GM12878 (cell line): ENCODE measurements at regions not wholly inside any gene's neighbourhood (a gene's known extent, or its start where the extent isn't known, plus 50 kb on each side); places are given as distances from the start of the nearest gene placed in this dataset.

Experiments used
- ATAC-seq: fragments of 200-7000 bp; cut with Tn5 transposase; 3 replicates; pipeline ENCODE4 v1.9.1; 2020; ENCODE audit warnings: mild to moderate bottlenecking, moderate library complexity
- BruUV-seq: library from RNA; stranded (reverse); fragments of 400-500 nt; replicated peaks from 2 replicates; lab custom pipeline; 2021; lab: Mats Ljungman, UMichigan
- CTCF ChIA-PET: fragments of 300-600 bp; sonication (Branson Sonifier 250); formaldehyde crosslinking; extraction: SDS; loops from one replicate; lab custom pipeline; 2021; ENCODE audit warnings: inconsistent platforms; lab: Yijun Ruan, JAX
- POLR2A ChIA-PET: fragments of 350-600 bp; formaldehyde crosslinking; extraction: SDS; loops from one replicate; lab custom pipeline; 2021; ENCODE audit warnings: inconsistent platforms; lab: Charles Lee
- RAD21 ChIA-PET: fragments of 300-600 bp; sonication (Branson Sonifier 250); formaldehyde crosslinking; loops from one replicate; lab custom pipeline; 2023; ENCODE audit warnings: antibody characterized with exemption; ENCODE audit not compliant: unreplicated experiment; lab: Charles Lee
- SMC1A ChIA-PET: fragments of 300-600 bp; sonication (Branson Sonifier 250); formaldehyde crosslinking; loops from one replicate; lab custom pipeline; 2023; ENCODE audit not compliant: unreplicated experiment, uncharacterized antibody; lab: Charles Lee
- DNase-seq: peaks from one replicate; pipeline ENCODE4 v3.0.0-alpha.2; 2011; ENCODE audit warnings: low read depth, low spot score
- FAIRE-seq: peaks from 3 replicates; lab custom pipeline; 2011; peaks lifted over from hg19 to GRCh38; lab: Jason Lieb, UNC
- H2AFZ ChIP-seq: 2 replicates; pipeline ENCODE4 v1.6.0; 2011; ENCODE audit warnings: low read depth, low read length, control low read depth; ENCODE audit not compliant: control insufficient read depth
- H3K27ac ChIP-seq: 2 replicates; pipeline ENCODE4 v1.5.1; 2011; ENCODE audit warnings: control low read depth; ENCODE audit not compliant: control insufficient read depth, insufficient read depth
- H3K27me3 ChIP-seq, 2 experiments: replicated peaks in 1 of 2; 2 replicates each; pipeline versions ENCODE4 v1.6.0 to v1.6.1; 2011; ENCODE audit warnings: low read length in 1 of 2; ENCODE audit not compliant: control insufficient read depth in 2 of 2, insufficient read depth in 2 of 2
- H3K36me3 ChIP-seq, 2 experiments: 2 replicates each; pipeline ENCODE4 v1.5.1; 2011; ENCODE audit warnings: low read length in 1 of 2; ENCODE audit not compliant: control insufficient read depth in 2 of 2, insufficient read depth in 2 of 2
- H3K4me1 ChIP-seq: 2 replicates; pipeline ENCODE4 v1.6.1; 2011; ENCODE audit warnings: mild to moderate bottlenecking, low read length, moderate library complexity, mixed read lengths; ENCODE audit not compliant: control insufficient read depth, insufficient read depth
- H3K4me2 ChIP-seq: 2 replicates; pipeline ENCODE4 v1.6.0; 2011; ENCODE audit warnings: control low read depth; ENCODE audit not compliant: control insufficient read depth, insufficient read depth
- H3K4me3 ChIP-seq: fragments of 200-600 bp; sonication (generic); 2 replicates; pipeline ENCODE4 v1.5.1; 2016
- H3K79me2 ChIP-seq: 2 replicates; pipeline ENCODE4 v1.6.0; 2011; ENCODE audit warnings: low read length; ENCODE audit not compliant: control insufficient read depth, insufficient read depth
- H3K9ac ChIP-seq: 2 replicates; pipeline ENCODE4 v1.8.0; 2011; ENCODE audit warnings: low read length, control low read depth, mixed read lengths; ENCODE audit not compliant: control insufficient read depth, insufficient read depth
- H3K9me3 ChIP-seq: replicated peaks from 3 replicates; pipeline ENCODE4 v1.5.1; 2011; ENCODE audit warnings: mild to moderate bottlenecking, low read length; ENCODE audit not compliant: control insufficient read depth, insufficient read depth
- H4K20me1 ChIP-seq: 2 replicates; pipeline ENCODE4 v1.6.0; 2011; ENCODE audit not compliant: control insufficient read depth, insufficient read depth
- CREM ChIP-seq: IDR thresholded peaks from 2 replicates; pipeline ENCODE4 v1.6.1; 2014; ENCODE audit warnings: antibody characterized with exemption, low read depth
- ESRRA ChIP-seq: IDR thresholded peaks from 2 replicates; pipeline ENCODE4 v1.6.1; 2012; ENCODE audit warnings: mild to moderate bottlenecking, low read length, improper control_type of control experiment
- IRF4 ChIP-seq: IDR thresholded peaks from 2 replicates; pipeline ENCODE4 v1.6.1; 2011; ENCODE audit warnings: low read depth, low read length
- KAT2A ChIP-seq: conservative IDR thresholded peaks from 2 replicates; pipeline ENCODE4 v1.6.1; 2011; ENCODE audit warnings: low read depth, low read length; ENCODE audit not compliant: control insufficient read depth
- KLF5 ChIP-seq: fragments of 450-650 bp; IDR thresholded peaks from 2 replicates; pipeline ENCODE4 v1.6.1; 2014; ENCODE audit warnings: mild to moderate bottlenecking; ENCODE audit not compliant: partially characterized antibody
- SIN3A ChIP-seq: IDR thresholded peaks from 2 replicates; pipeline ENCODE4 v1.6.1; 2012; ENCODE audit warnings: low read depth, low read length, improper control_type of control experiment
- SP1 ChIP-seq: IDR thresholded peaks from one replicate; pipeline ENCODE4 v1.6.1; 2011; ENCODE audit warnings: low read depth, low read length
- SUZ12 ChIP-seq: fragments of 200-600 bp; sonication (generic); IDR thresholded peaks from one replicate; pipeline ENCODE4 v1.6.1; 2018; ENCODE audit warnings: antibody characterized with exemption, mild to moderate bottlenecking; ENCODE audit not compliant: unreplicated experiment
- ZBED1 ChIP-seq: IDR thresholded peaks from 2 replicates; pipeline ENCODE4 v1.6.1; 2016; ENCODE audit warnings: borderline replicate concordance
- ZBTB40 ChIP-seq: fragments of 450-650 bp; IDR thresholded peaks from 2 replicates; pipeline ENCODE4 v1.6.1; 2016; ENCODE audit warnings: mild to moderate bottlenecking, moderate library complexity, borderline replicate concordance
- ZNF217 ChIP-seq: fragments of 450-650 bp; IDR thresholded peaks from 2 replicates; pipeline ENCODE4 v1.6.1; 2017; ENCODE audit warnings: antibody characterized with exemption, mild to moderate bottlenecking
- ZNF274 ChIP-seq: IDR thresholded peaks from one replicate; pipeline ENCODE4 v1.8.0; 2011; ENCODE audit not compliant: insufficient read length, insufficient read depth
- WGBS: methylation state at CpG from one replicate; pipeline ENCODE4 v1.1.6; 2016; ENCODE audit warnings: low lambda C conversion rate; ENCODE audit not compliant: insufficient replicate concordance, insufficient coverage; ENCODE audit errors: missing lambda C conversion rate; 5-methylcytosine and 5-hydroxymethylcytosine counted together
- in situ Hi-C: fragments of 300-500 bp; cut with MboI; formaldehyde crosslinking; loops from 9 replicates; pipeline ENCODE4 v1.14.3; 2018; ENCODE audit warnings: mixed read lengths
- intact Hi-C: fragments of 100-400 bp; cut with micrococcal nuclease; formaldehyde crosslinking; loops from one replicate; pipeline ENCODE4 v1.14.2; 2022; ENCODE audit not compliant: unreplicated experiment
- TF ChIP-seq, protein P1 (sequence below): IDR thresholded peaks from 2 replicates; pipeline ENCODE4 v1.6.1; 2012; ENCODE audit warnings: low read depth, low read length, improper control_type of control experiment

DNA sequence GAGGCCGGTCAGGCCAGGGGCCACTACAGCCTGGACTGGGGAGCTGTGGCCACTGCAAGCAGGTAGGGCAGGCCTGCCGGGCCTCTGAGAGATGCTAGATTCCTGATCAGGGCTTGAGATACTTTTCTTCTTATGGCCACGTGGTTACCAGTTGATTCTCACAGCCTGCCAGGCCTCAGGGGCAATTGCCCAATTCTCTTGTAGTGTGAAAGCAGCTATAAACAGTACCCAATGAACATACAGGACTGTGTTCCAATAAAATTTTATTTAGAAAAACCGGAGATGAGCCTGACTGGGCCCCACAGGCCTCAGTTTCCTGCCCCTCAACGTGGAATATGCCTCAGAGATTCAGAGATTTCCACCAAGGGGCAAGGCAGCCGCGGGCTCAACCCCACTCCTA lies 475.2 kb downstream of the TCERG1L start:
- Histone ChIP-seq H3K79me2 (no peaks in the 10 kb centered on the region), H3K4me2 (no peak overlapping the region), H3K9ac (no peak overlapping the region), H3K27ac (no peak overlapping the region), H3K9me3 (no peaks in the 10 kb centered on the region), H2AFZ (no peak overlapping the region), H3K36me3 (no peaks in the 10 kb centered on the region), H3K4me1 (no peaks in the 10 kb centered on the region), H3K4me3 (no peak overlapping the region), H4K20me1 (no peaks in the 10 kb centered on the region), H3K27me3 (no peaks in the 10 kb centered on the region)
- SMC1A ChIA-PET, result no interaction called here
- POLR2A ChIA-PET, result no interaction called here
- 21% methylated on average over 7 of the region's 7 CpGs for WGBS
- DNase-seq (no peak), FAIRE-seq (no peak), ATAC-seq (no peak)
- in situ Hi-C loops, result no loop called here
- intact Hi-C loops, result no loop called here
- BruUV-seq, result no TSS peak
- TF ChIP-seq SUZ12 (no peak), ZNF217 (no peak), KLF5 (no peak), ESRRA (no peak), IRF4 (no peak), CREM (no peak), SIN3A (no peak), ZBTB40 (no peak), KAT2A (no peak), ZBED1 (no peak), ZNF274 (no peak), SP1 (no peak)
- TF ChIP-seq, protein P1, sequence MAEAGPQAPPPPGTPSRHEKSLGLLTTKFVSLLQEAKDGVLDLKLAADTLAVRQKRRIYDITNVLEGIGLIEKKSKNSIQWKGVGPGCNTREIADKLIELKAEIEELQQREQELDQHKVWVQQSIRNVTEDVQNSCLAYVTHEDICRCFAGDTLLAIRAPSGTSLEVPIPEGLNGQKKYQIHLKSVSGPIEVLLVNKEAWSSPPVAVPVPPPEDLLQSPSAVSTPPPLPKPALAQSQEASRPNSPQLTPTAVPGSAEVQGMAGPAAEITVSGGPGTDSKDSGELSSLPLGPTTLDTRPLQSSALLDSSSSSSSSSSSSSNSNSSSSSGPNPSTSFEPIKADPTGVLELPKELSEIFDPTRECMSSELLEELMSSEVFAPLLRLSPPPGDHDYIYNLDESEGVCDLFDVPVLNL, result no peak
- CTCF ChIA-PET, result interaction anchor here (1.3 kb wide), 1 partner anchor 10 kb away, joined by 3 read pairs; no protein-coding TSS in a partner anchor
- RAD21 ChIA-PET, result no interaction called here
